22Rv1 (cell line): ENCODE measurements at regions not wholly inside any gene's neighbourhood (a gene's known extent, or its start where the extent isn't known, plus 50 kb on each side); places are given as distances from the start of the nearest gene placed in this dataset.

Source experiments
- CTCF ChIP-seq: fragments of 450-650 bp; IDR thresholded peaks from 2 replicates; pipeline ENCODE4 v1.5.1; 2017; ENCODE audit warnings: mild to moderate bottlenecking
- ZFX ChIP-seq: fragments of 450-650 bp; IDR thresholded peaks from 2 replicates; pipeline ENCODE4 v1.6.1; 2017; ENCODE audit warnings: antibody characterized with exemption, borderline replicate concordance

- TF ChIP-seq CTCF (no peak), ZFX (no peak)
Measured at GRCh38 chr2:143893371-143893770, 626.5 kb downstream of the ZEB2 start.
